ENCODE measurements at regions not wholly inside any gene's neighbourhood (a gene's known extent, or its start where the extent isn't known, plus 50 kb on each side); places are given as distances from the start of the nearest gene placed in this dataset.
"Not testable (repeated sequence)": the region's sequence is repeated elsewhere in the genome, so short reads cannot be mapped to it uniquely, and the experiment has no call there.

GRCh38 chr9:3658964-3659363 is 133.2 kb upstream of the RFX3 start:
- no peak for DNase-seq

- DNase-seq, result no peak
Observed at GRCh38 chr9:3656224-3656623, 130.4 kb upstream of the RFX3 start.

- no peak for DNase-seq
Observed at GRCh38 chr9:3650994-3651622, 125.3 kb upstream of the RFX3 start.

- no peak for DNase-seq
Observed at GRCh38 chr9:3648722-3649246, 123.0 kb upstream of the RFX3 start.

GRCh38 chr9:3648266-3648665 is 122.5 kb upstream of the RFX3 start:
- DNase-seq, result no peak

GRCh38 chr9:3647652-3648051 is 121.9 kb upstream of the RFX3 start:
- no peak for DNase-seq

GRCh38 chr9:3646226-3646625 is 120.4 kb upstream of the RFX3 start:
- no peak for DNase-seq

GRCh38 chr9:3642075-3642474 is 116.3 kb upstream of the RFX3 start:
- DNase-seq, result not testable (repeated sequence)

- no peak for DNase-seq
Observed at GRCh38 chr9:3629495-3629894, 103.7 kb upstream of the RFX3 start.

- no peak for DNase-seq
Observed at GRCh38 chr9:3628239-3628638, 102.4 kb upstream of the RFX3 start.

- no peak for DNase-seq
Observed at GRCh38 chr9:3608011-3608410, 82.2 kb upstream of the RFX3 start.

GRCh38 chr9:3600672-3601071 is 74.9 kb upstream of the RFX3 start:
- no peak for DNase-seq

GRCh38 chr9:3597792-3598191 is 72.0 kb upstream of the RFX3 start:
- DNase-seq, result no peak

- DNase-seq, result no peak
Observed at GRCh38 chr9:3586066-3586465, 60.3 kb upstream of the RFX3 start.

GRCh38 chr9:3585606-3586005 is 59.8 kb upstream of the RFX3 start:
- DNase-seq, result no peak

GRCh38 chr9:3578786-3579185 is 53.0 kb upstream of the RFX3 start:
- no peak for DNase-seq

GRCh38 chr9:3576328-3576727 is 50.5 kb upstream of the RFX3 start:
- DNase-seq, result no peak

GRCh38 chr9:3575821-3576220 is 50.0 kb upstream of the RFX3 start:
- DNase-seq, result no peak
